ENCODE measurements at regions not wholly inside any gene's neighbourhood (a gene's known extent, or its start where the extent isn't known, plus 50 kb on each side); places are given as distances from the start of the nearest gene placed in this dataset.

DNA sequence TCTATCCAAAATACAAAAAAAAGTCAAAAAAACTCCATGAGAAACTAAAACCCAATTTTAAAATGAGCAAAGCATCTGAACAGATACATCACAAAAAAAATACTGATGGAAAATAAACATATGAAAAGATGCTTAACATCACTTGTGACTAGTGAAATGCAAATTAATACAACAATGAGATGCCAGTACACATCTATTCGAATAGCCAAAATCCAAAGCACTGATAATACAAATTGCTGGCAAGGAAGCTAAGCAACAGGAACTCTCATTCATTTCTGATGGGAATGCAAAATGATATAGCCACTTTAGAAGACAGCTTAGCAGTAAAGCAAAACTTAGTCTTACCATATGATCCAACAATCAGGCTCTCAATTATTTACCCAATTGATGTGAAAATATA lies 190.2 kb upstream of the FN1 start:
- DNase-seq (ENCODE audit: low spot score): no peak
- Histone ChIP-seq H3K27ac (ENCODE audit: low read depth in 1 of 2, low read length in 2 of 2) (no peak overlapping the region), H3K4me3 (ENCODE audit: low read depth in 1 of 3, low read length in 3 of 3) (no peak overlapping the region), H3K4me1 (ENCODE audit: control insufficient read depth in 4 of 4, insufficient read depth in 4 of 4, low read length in 3 of 4) (no peaks in the 10 kb centered on the region), H3K27me3 (ENCODE audit: control insufficient read depth in 4 of 4, insufficient read depth in 4 of 4, low read length in 3 of 4) (no peaks in the 10 kb centered on the region), H3K9me3 (ENCODE audit: control insufficient read depth in 4 of 4, low read length in 3 of 4) (peaks cover 0 to 2% (median 1%) of the 10 kb centered on the region in 4 donors), H3K36me3 (ENCODE audit: control insufficient read depth in 4 of 4, insufficient read depth in 3 of 4, low read depth in 1 of 4, low read length in 3 of 4) (no peaks in the 10 kb centered on the region), H3K9ac (ENCODE audit: low read depth in 1 of 2, low read length in 2 of 2) (no peak overlapping the region)
- WGBS: 78% methylated on average over 1 of the region's 1 CpG
- no peak for TF ChIP-seq TAF1 (conservative IDR thresholded peaks at IDR 0.05)
- TF ChIP-seq RXRA (IDR thresholded peaks at IDR 0.05): no peak
- TF ChIP-seq, protein P1, sequence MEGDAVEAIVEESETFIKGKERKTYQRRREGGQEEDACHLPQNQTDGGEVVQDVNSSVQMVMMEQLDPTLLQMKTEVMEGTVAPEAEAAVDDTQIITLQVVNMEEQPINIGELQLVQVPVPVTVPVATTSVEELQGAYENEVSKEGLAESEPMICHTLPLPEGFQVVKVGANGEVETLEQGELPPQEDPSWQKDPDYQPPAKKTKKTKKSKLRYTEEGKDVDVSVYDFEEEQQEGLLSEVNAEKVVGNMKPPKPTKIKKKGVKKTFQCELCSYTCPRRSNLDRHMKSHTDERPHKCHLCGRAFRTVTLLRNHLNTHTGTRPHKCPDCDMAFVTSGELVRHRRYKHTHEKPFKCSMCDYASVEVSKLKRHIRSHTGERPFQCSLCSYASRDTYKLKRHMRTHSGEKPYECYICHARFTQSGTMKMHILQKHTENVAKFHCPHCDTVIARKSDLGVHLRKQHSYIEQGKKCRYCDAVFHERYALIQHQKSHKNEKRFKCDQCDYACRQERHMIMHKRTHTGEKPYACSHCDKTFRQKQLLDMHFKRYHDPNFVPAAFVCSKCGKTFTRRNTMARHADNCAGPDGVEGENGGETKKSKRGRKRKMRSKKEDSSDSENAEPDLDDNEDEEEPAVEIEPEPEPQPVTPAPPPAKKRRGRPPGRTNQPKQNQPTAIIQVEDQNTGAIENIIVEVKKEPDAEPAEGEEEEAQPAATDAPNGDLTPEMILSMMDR (IDR thresholded peaks at IDR 0.05; ENCODE audit: low read depth, low read length, missing input control): no peak
- TF ChIP-seq SP1 (IDR thresholded peaks at IDR 0.05): no peak
- no peak for TF ChIP-seq RAD21 (IDR thresholded peaks at IDR 0.05)
- TF ChIP-seq JUND (IDR thresholded peaks at IDR 0.05): no peak

DNA sequence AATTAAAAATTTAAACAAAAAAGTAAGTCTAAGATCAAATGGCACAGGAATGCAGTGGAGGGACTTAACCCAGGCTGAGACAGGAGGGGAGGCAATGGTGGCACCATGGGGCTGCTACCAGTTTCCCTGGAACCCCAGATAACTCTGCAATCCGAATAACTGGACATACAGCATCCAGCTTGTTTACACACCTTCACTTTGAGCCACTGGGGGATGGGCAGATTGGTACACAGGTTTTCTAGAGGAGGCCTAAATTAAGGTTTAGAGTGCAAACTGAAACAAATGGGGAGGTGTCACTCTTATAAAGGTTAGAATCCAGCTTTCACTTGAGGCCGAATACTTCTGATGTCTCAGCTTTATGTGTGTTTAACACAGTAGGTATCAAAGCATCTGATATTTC lies 189.3 kb upstream of the FN1 start:
- H3K27me3 ChIP-seq (ENCODE audit: control insufficient read depth in 4 of 4, insufficient read depth in 4 of 4, low read length in 3 of 4): no peaks in the 10 kb centered on the region
- no peaks in the 10 kb centered on the region for H3K36me3 ChIP-seq (ENCODE audit: control insufficient read depth in 4 of 4, insufficient read depth in 3 of 4, low read depth in 1 of 4, low read length in 3 of 4)
- no peak for DNase-seq (ENCODE audit: low spot score)
- H3K4me1 ChIP-seq (ENCODE audit: control insufficient read depth in 4 of 4, insufficient read depth in 4 of 4, low read length in 3 of 4): no peaks in the 10 kb centered on the region
- H3K9ac ChIP-seq (ENCODE audit: low read depth in 1 of 2, low read length in 2 of 2): no peak overlapping the region
- no peaks in the 10 kb centered on the region for H3K9me3 ChIP-seq (ENCODE audit: control insufficient read depth in 4 of 4, low read length in 3 of 4)
- H3K27ac ChIP-seq (ENCODE audit: low read depth in 1 of 2, low read length in 2 of 2): no peak overlapping the region
- no peak overlapping the region for H3K4me3 ChIP-seq (ENCODE audit: low read depth in 1 of 3, low read length in 3 of 3)
- 85% methylated on average over 2 of the region's 2 CpGs for WGBS
- TF ChIP-seq TAF1 (conservative IDR thresholded peaks at IDR 0.05): no peak
- no peak for TF ChIP-seq RXRA (IDR thresholded peaks at IDR 0.05)
- TF ChIP-seq NR2F2 (IDR thresholded peaks at IDR 0.05): no peak
- TF ChIP-seq, protein P1 (IDR thresholded peaks at IDR 0.05; ENCODE audit: low read depth, low read length, missing input control): no peak
- TF ChIP-seq GABPA (IDR thresholded peaks at IDR 0.05 in 1 of 2, conservative IDR thresholded peaks at IDR 0.05 in 1 of 2): no peak
- TF ChIP-seq FOXA1 (IDR thresholded peaks at IDR 0.05): no peak
- TF ChIP-seq JUND (IDR thresholded peaks at IDR 0.05): no peak
- no peak for TF ChIP-seq RAD21 (IDR thresholded peaks at IDR 0.05)
- TF ChIP-seq, protein P2, sequence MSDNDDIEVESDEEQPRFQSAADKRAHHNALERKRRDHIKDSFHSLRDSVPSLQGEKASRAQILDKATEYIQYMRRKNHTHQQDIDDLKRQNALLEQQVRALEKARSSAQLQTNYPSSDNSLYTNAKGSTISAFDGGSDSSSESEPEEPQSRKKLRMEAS (IDR thresholded peaks at IDR 0.05): no peak
- no peak for TF ChIP-seq HNF4G (IDR thresholded peaks at IDR 0.05)
- TF ChIP-seq EGR1 (IDR thresholded peaks at IDR 0.05; ENCODE audit: low read depth in 2 of 2): no peak
- no peak for TF ChIP-seq YY1 (IDR thresholded peaks at IDR 0.05)
- TF ChIP-seq SP1 (IDR thresholded peaks at IDR 0.05): no peak
- TF ChIP-seq, protein P3, sequence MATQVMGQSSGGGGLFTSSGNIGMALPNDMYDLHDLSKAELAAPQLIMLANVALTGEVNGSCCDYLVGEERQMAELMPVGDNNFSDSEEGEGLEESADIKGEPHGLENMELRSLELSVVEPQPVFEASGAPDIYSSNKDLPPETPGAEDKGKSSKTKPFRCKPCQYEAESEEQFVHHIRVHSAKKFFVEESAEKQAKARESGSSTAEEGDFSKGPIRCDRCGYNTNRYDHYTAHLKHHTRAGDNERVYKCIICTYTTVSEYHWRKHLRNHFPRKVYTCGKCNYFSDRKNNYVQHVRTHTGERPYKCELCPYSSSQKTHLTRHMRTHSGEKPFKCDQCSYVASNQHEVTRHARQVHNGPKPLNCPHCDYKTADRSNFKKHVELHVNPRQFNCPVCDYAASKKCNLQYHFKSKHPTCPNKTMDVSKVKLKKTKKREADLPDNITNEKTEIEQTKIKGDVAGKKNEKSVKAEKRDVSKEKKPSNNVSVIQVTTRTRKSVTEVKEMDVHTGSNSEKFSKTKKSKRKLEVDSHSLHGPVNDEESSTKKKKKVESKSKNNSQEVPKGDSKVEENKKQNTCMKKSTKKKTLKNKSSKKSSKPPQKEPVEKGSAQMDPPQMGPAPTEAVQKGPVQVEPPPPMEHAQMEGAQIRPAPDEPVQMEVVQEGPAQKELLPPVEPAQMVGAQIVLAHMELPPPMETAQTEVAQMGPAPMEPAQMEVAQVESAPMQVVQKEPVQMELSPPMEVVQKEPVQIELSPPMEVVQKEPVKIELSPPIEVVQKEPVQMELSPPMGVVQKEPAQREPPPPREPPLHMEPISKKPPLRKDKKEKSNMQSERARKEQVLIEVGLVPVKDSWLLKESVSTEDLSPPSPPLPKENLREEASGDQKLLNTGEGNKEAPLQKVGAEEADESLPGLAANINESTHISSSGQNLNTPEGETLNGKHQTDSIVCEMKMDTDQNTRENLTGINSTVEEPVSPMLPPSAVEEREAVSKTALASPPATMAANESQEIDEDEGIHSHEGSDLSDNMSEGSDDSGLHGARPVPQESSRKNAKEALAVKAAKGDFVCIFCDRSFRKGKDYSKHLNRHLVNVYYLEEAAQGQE (IDR thresholded peaks at IDR 0.05): no peak
- TF ChIP-seq, protein P4, sequence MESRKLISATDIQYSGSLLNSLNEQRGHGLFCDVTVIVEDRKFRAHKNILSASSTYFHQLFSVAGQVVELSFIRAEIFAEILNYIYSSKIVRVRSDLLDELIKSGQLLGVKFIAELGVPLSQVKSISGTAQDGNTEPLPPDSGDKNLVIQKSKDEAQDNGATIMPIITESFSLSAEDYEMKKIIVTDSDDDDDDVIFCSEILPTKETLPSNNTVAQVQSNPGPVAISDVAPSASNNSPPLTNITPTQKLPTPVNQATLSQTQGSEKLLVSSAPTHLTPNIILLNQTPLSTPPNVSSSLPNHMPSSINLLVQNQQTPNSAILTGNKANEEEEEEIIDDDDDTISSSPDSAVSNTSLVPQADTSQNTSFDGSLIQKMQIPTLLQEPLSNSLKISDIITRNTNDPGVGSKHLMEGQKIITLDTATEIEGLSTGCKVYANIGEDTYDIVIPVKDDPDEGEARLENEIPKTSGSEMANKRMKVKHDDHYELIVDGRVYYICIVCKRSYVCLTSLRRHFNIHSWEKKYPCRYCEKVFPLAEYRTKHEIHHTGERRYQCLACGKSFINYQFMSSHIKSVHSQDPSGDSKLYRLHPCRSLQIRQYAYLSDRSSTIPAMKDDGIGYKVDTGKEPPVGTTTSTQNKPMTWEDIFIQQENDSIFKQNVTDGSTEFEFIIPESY (IDR thresholded peaks at IDR 0.05): no peak

Data from liver (tissue), 8 donors.